ENCODE measurements at regions not wholly inside any gene's neighbourhood (a gene's known extent, or its start where the extent isn't known, plus 50 kb on each side); places are given as distances from the start of the nearest gene placed in this dataset.

- intact Hi-C loops (cut with DNase I), result no loop called here
- H3K27me3 ChIP-seq (replicated peaks; ENCODE audit: insufficient read depth), result no peaks in the 10 kb centered on the region
- no peak for TF ChIP-seq POLR2A (IDR thresholded peaks at IDR 0.05)
- TF ChIP-seq CTCF (IDR thresholded peaks at IDR 0.05), result no peak
- no peak for TF ChIP-seq POLR2AphosphoS5 (IDR thresholded peaks at IDR 0.05)
- no peaks in the 10 kb centered on the region for H3K9me3 ChIP-seq
- H3K36me3 ChIP-seq, result no peaks in the 10 kb centered on the region
- no peak overlapping the region for H3K4me3 ChIP-seq
- H3K27ac ChIP-seq, result no peak overlapping the region
- no peaks in the 10 kb centered on the region for H3K4me1 ChIP-seq (replicated peaks)
- 20% methylated on average over 1 of the region's 1 CpG for WGBS
- DNase-seq (ENCODE audit: low spot score), result no peak
These were observed 1616.1 kb downstream of the C4orf33 start for GRCh38 chr4:130712038-130712437.

- Histone ChIP-seq H3K27ac (no peak overlapping the region), H3K9me3 (no peaks in the 10 kb centered on the region), H3K4me1 (replicated peaks) (no peaks in the 10 kb centered on the region), H3K27me3 (replicated peaks; ENCODE audit: insufficient read depth) (no peaks in the 10 kb centered on the region), H3K36me3 (no peaks in the 10 kb centered on the region), H3K4me3 (no peak overlapping the region)
- TF ChIP-seq POLR2AphosphoS5 (IDR thresholded peaks at IDR 0.05), result no peak
- no peak for TF ChIP-seq POLR2A (IDR thresholded peaks at IDR 0.05)
- no peak for TF ChIP-seq CTCF (IDR thresholded peaks at IDR 0.05)
- intact Hi-C loops (cut with DNase I), result no loop called here
- DNase-seq (ENCODE audit: low spot score), result no peak
- 68% methylated on average over 1 of the region's 1 CpG for WGBS
These were observed 1618.1 kb downstream of the C4orf33 start for GRCh38 chr4:130714006-130714405.

- TF ChIP-seq POLR2A (IDR thresholded peaks at IDR 0.05) (no peak), POLR2AphosphoS5 (IDR thresholded peaks at IDR 0.05) (no peak), CTCF (IDR thresholded peaks at IDR 0.05) (no peak)
- intact Hi-C loops (cut with DNase I), result no loop called here
These were observed 1626.4 kb downstream of the C4orf33 start for GRCh38 chr4:130722361-130722760.

GRCh38 chr4:130736436-130737185 lies 1640.7 kb downstream of the C4orf33 start:
- 85% methylated on average over 7 of the region's 7 CpGs for WGBS
- Histone ChIP-seq H3K4me3 (no peak overlapping the region), H3K27ac (no peak overlapping the region), H3K9me3 (no peaks in the 10 kb centered on the region), H3K27me3 (replicated peaks; ENCODE audit: insufficient read depth) (no peaks in the 10 kb centered on the region), H3K36me3 (no peaks in the 10 kb centered on the region), H3K4me1 (replicated peaks) (no peaks in the 10 kb centered on the region)
- TF ChIP-seq CTCF (IDR thresholded peaks at IDR 0.05), result no peak
- no peak for DNase-seq (ENCODE audit: low spot score)
- intact Hi-C loops (cut with DNase I), result no loop called here

More at GRCh38 chr4:130722361-130722760, 1626.4 kb downstream of the C4orf33 start:
- no peaks in the 10 kb centered on the region for H3K27me3 ChIP-seq (replicated peaks; ENCODE audit: insufficient read depth)
- no peaks in the 10 kb centered on the region for H3K4me1 ChIP-seq (replicated peaks)
- no peak overlapping the region for H3K27ac ChIP-seq
- DNase-seq (ENCODE audit: low spot score), result no peak
- H3K36me3 ChIP-seq, result no peaks in the 10 kb centered on the region
- no peaks in the 10 kb centered on the region for H3K9me3 ChIP-seq
- H3K4me3 ChIP-seq, result no peak overlapping the region

- Histone ChIP-seq H3K36me3 (no peaks in the 10 kb centered on the region), H3K9me3 (no peaks in the 10 kb centered on the region), H3K4me1 (replicated peaks) (no peaks in the 10 kb centered on the region), H3K4me3 (no peak overlapping the region), H3K27ac (no peak overlapping the region), H3K27me3 (replicated peaks; ENCODE audit: insufficient read depth) (no peaks in the 10 kb centered on the region)
- 68% methylated on average over 3 of the region's 3 CpGs for WGBS
- DNase-seq (ENCODE audit: low spot score), result no peak
- intact Hi-C loops (cut with DNase I), result no loop called here
- TF ChIP-seq POLR2AphosphoS5 (IDR thresholded peaks at IDR 0.05) (no peak), POLR2A (IDR thresholded peaks at IDR 0.05) (no peak), CTCF (IDR thresholded peaks at IDR 0.05) (no peak)
These were observed 1642.3 kb downstream of the C4orf33 start for GRCh38 chr4:130738233-130738632.
